Subcutaneous abdominal adipose tissue (tissue), 5 donors: ENCODE measurements at regions not wholly inside any gene's neighbourhood (a gene's known extent, or its start where the extent isn't known, plus 50 kb on each side); places are given as distances from the start of the nearest gene placed in this dataset.
"Not testable (repeated sequence)": the region's sequence is repeated elsewhere in the genome, so short reads cannot be mapped to it uniquely, and the experiment has no call there.

ENCODE experiments used
- H3K27ac ChIP-seq: one replicate; pipeline ENCODE4 v1.7.0; 2013; ENCODE audit warnings: low read depth, mild to moderate bottlenecking, inconsistent platforms, low read length, moderate library complexity
- H3K27me3 ChIP-seq, 5 donors: one replicate each; pipeline ENCODE4 v1.7.0; 2013; ENCODE audit warnings: low read length in 5 of 5, inconsistent platforms in 1 of 5; ENCODE audit not compliant: control insufficient read depth in 5 of 5, insufficient read depth in 4 of 5
- H3K36me3 ChIP-seq, 5 donors: one replicate each; pipeline ENCODE4 v1.7.0; 2013; ENCODE audit warnings: low read length in 5 of 5; ENCODE audit not compliant: control insufficient read depth in 5 of 5, insufficient read depth in 5 of 5
- H3K4me1 ChIP-seq, 5 donors: one replicate each; pipeline ENCODE4 v1.7.0; 2013; ENCODE audit warnings: low read length in 5 of 5, mild to moderate bottlenecking in 3 of 5, moderate library complexity in 1 of 5; ENCODE audit not compliant: control insufficient read depth in 5 of 5, insufficient read depth in 5 of 5
- H3K4me3 ChIP-seq, 5 donors: one replicate each; pipeline ENCODE4 v1.7.0; 2013; ENCODE audit warnings: low read length in 5 of 5, low read depth in 1 of 5
- H3K9ac ChIP-seq, 5 donors: one replicate each; pipeline ENCODE4 v1.7.0; 2013; ENCODE audit warnings: low read length in 5 of 5, mild to moderate bottlenecking in 4 of 5, moderate library complexity in 3 of 5
- H3K9me3 ChIP-seq, 5 donors: one replicate each; pipeline ENCODE4 v1.7.0; 2013; ENCODE audit warnings: low read length in 5 of 5; ENCODE audit not compliant: control insufficient read depth in 5 of 5
- donor health status: healthy.
- donor health status: healthy.
- donor health status: healthy.
- donor health status: healthy.
- donor health status: healthy.

DNA sequence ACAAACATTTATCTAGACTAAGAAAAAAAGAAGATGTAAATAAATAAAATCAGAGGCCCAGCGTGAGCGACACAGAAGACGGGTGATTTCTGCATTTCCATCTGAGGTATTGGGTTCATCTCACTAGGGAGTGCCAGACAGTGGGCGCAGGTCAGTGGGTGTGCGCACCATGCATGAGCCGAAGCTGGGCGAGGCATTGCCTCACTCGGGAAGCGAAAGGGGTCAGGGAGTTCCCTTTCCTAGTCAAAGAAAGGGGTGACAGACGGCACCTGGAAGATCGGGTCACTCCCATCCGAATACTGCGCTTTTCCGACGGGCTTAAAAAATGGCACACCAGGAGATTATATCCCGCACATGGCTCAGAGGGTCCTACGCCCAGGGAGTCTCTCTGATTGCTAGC, 79.5 kb upstream of the ABCD2 start:
- not testable (repeated sequence) for H3K9ac ChIP-seq, H3K27me3 ChIP-seq, H3K4me1 ChIP-seq, H3K27ac ChIP-seq, H3K9me3 ChIP-seq, H3K4me3 ChIP-seq, H3K36me3 ChIP-seq

DNA sequence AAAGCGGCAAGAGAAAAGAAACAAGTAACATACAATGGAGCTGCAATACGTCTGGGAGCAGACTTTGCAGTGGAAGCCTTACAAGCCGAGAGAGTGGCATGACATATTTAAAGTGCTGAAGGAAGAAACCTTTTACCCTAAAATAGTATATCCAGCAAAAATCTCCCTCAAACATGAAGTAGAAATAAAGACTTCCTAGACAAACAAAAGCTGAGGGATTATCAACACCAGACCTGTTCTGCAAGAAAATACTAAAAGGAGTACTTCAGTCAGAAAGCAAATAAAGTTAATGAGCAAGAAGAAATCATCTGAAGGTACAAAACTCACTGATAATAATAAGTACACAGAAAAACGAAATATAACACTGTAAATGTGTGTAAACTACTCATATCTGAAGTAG, 77.5 kb upstream of the ABCD2 start:
- no peak overlapping the region for H3K9ac ChIP-seq
- H3K4me1 ChIP-seq: no peaks in the 10 kb centered on the region

DNA sequence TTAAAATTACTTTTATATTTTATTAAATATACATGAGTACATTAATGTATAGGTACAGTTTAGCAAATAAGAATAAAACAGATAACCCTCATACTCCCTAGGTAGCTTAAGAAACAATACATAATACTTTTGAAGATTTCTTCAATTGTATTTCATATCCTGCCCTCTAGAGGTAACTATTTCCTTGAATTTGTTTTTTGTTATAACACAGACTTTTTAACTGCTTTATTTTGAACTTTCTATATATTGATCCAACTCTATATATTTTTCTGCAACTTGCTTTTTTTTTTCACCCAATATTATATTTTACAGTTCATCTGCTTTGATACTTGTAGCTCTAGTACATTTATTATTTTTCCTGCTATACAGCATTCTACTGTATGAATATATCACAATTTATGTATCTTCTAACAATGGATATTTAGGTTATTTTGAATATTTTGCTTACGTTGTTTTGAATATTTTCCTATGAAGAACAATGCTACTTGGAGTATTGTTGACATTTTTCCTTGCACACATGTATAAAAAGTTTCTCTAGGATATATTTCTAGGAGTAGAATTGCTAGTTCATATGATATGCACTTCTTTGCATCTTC, 72.8 kb upstream of the ABCD2 start:
- Histone ChIP-seq H3K27ac (no peak overlapping the region), H3K4me1 (no peaks in the 10 kb centered on the region), H3K9me3 (no peaks in the 10 kb centered on the region), H3K9ac (no peak overlapping the region), H3K27me3 (no peaks in the 10 kb centered on the region), H3K4me3 (no peak overlapping the region), H3K36me3 (no peaks in the 10 kb centered on the region)

More for the DNA sequence above, 77.5 kb upstream of the ABCD2 start:
- Histone ChIP-seq H3K4me3 (no peak overlapping the region), H3K27ac (no peak overlapping the region), H3K36me3 (no peaks in the 10 kb centered on the region), H3K9me3 (no peaks in the 10 kb centered on the region), H3K27me3 (no peaks in the 10 kb centered on the region)

DNA sequence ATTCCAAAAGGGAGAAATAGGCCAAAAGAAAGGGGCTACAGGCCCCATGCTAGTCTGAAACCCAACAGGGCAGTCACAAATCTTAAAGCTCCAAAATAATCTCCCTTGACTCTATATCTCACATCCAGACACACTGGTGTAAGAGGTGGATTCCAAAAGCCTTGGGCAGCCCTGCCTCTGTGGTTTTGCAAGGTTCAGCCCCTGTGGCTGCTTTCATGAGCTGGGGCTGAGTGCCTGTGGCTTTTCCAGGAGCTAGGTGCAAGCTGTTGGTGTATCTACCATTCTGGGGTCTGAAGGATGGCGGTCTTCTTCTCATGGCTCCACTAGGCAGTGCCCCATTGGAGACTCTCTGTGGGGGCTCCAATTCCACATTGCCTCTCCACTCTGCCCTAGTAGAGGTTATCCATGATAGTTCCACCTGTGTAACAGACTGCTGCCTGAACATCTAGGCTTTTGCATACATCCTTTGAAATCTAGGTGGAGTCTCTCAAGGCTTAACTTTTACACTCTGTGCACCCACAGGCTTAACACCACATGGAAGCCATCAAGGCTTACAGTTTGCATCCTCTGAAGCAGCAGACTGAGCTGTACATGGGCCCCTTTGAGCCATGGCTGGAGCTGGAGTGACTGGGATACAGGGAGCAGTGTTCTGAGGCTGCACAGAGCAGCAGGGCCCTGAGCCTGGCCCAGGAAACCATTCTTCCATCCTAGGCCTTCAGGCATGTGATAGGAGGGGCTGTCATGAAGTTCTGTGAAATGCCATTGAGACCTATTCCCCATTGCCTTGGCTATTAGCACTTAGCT, 66.5 kb upstream of the ABCD2 start:
- H3K9ac ChIP-seq: no peak overlapping the region
- H3K27me3 ChIP-seq: no peaks in the 10 kb centered on the region
- H3K36me3 ChIP-seq: no peaks in the 10 kb centered on the region
- H3K4me1 ChIP-seq: peaks cover 0 to 8% (median 0%) of the 10 kb centered on the region in 5 donors
- H3K4me3 ChIP-seq: no peak overlapping the region
- H3K27ac ChIP-seq: no peak overlapping the region
- H3K9me3 ChIP-seq: no peaks in the 10 kb centered on the region

DNA sequence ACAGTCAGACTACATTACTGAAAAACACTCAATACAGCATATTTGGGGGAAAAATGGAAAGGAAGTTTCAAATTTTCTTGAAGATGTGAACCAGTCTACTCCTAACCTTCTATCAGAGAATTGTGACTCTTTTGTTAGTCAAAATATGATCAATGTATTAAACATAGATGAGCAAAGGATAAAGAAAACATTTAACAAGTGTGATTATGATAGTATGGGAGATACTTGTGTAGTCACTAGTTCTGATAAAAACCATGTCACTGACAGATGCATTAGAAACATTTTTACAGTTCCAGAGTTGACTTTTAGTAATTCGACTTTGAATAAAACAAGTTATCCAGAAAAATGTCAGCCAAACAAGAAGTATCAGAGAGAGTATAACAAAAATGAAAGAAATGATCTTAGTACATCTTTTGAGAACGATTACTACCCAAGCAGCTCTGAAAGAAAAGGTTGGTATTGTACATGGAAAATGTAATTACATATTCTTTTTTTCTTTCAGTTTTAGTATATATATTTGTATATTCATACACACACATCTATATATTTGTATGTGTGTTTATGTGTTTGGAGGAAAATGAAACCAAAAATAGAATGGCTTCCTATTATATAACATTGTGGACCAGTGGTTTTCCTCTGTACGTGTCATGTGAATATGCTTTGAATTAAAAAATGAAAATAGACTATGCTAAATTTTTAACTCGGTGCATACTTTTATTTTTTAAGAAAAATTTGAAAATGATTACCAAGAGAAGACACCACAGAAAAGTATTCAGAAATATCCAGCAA, 63.3 kb upstream of the ABCD2 start:
- Histone ChIP-seq H3K36me3 (no peaks in the 10 kb centered on the region), H3K9ac (no peak overlapping the region), H3K27me3 (no peaks in the 10 kb centered on the region), H3K27ac (no peak overlapping the region), H3K4me3 (peak overlapping the region in 2 of 5 donors; percentile 37 to 39), H3K9me3 (peaks cover 0 to 4% (median 2%) of the 10 kb centered on the region in 5 donors), H3K4me1 (peaks cover 0 to 8% (median 0%) of the 10 kb centered on the region in 5 donors)

DNA sequence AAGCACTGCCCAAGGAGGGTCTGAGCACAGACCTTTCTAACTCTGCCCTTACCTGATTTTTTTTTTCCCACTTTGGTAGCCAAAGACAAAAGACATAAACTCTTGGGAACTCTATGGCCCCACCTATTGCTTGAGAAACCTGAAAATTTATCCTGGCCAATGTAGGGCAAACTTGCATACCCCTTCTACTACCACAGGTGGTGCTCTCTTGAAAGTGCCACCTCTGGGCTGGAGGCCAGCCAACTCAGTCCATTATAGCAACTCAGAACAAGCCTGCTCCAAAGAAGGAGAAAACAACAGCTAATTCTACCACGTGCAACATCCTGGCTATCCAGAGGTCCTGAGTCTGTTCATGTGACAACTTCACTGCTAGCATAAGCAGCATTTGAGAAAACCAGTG, 55.7 kb upstream of the ABCD2 start:
- H3K9me3 ChIP-seq: peaks cover 0 to 15% (median 13%) of the 10 kb centered on the region in 5 donors
- no peak overlapping the region for H3K27ac ChIP-seq
- no peaks in the 10 kb centered on the region for H3K36me3 ChIP-seq
- no peak overlapping the region for H3K4me3 ChIP-seq
- no peaks in the 10 kb centered on the region for H3K27me3 ChIP-seq
- H3K4me1 ChIP-seq: no peaks in the 10 kb centered on the region
- H3K9ac ChIP-seq: no peak overlapping the region

DNA sequence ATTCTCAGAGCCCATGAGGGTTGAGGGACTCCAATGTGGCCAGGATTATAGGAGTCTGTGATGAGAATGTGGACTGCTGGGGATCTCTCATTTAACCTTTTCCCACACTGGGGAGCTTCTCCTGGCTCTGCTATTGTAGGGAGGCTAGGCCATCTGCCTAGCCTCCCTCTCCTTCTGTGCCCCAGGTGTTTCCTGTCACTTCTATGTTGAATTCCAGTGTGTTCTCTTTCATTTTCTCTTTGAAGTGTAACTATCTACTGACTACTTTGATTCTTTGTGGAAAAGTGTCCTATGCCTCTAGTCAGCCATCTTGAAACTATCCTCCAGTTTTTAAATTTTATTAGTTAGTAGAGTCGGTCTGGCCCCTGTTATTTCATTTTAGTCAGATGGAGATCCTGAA, 53.4 kb upstream of the ABCD2 start:
- Histone ChIP-seq H3K4me3 (no peak overlapping the region), H3K27me3 (no peaks in the 10 kb centered on the region), H3K9ac (no peak overlapping the region), H3K27ac (no peak overlapping the region), H3K4me1 (no peaks in the 10 kb centered on the region), H3K9me3 (peaks cover 0 to 14% (median 10%) of the 10 kb centered on the region in 5 donors), H3K36me3 (no peaks in the 10 kb centered on the region)

DNA sequence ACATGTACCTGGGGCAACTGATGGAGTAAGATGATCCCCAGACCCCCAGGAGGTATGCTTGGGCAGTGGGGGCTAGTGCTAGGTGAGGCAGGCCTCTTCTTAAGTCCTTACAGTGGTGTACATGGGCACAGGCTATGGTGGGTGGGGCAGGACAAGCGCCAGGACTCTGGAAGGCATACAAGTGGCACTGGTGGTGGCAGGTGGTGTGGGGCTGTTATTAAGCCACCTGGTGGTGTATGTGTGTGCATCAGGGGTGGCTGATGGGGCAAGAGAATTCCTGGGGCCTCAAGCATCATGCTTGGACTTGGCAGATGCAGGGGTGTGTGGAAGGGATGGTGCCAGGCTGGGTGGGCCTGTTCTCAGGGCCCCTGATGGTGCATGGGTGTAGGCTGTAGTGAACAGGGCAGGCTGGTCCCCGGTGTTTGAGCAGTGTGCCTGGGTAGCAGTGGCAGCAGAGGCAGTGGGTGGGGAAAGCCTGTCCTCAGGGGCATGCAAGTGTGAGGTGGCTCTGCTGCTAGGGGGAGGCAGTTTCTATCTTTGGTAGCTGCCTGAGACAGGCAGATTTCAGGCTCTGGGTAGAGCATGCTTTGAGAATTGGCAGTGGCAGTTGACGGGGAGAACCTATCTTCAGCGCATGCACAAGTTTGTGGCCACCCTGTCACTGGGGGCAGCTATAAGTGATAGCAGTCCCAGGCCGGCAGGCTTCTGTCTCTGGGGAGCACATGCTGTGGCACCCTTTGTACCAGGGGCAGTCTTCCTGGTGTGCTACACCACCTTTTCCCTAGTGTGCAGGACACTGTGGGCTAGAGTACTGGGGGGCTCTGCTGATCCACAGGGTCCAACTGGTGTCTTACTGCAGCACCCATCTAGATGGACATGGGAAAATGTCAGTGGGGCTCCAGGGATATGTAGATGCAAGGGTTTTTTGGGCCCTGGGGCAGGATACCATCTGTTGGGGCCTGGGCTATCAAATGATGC, 52.6 kb upstream of the ABCD2 start:
- no peaks in the 10 kb centered on the region for H3K36me3 ChIP-seq
- no peak overlapping the region for H3K4me3 ChIP-seq
- no peaks in the 10 kb centered on the region for H3K4me1 ChIP-seq
- no peaks in the 10 kb centered on the region for H3K27me3 ChIP-seq
- H3K9ac ChIP-seq: no peak overlapping the region
- peaks cover 0 to 14% (median 10%) of the 10 kb centered on the region in 5 donors for H3K9me3 ChIP-seq
- no peak overlapping the region for H3K27ac ChIP-seq

DNA sequence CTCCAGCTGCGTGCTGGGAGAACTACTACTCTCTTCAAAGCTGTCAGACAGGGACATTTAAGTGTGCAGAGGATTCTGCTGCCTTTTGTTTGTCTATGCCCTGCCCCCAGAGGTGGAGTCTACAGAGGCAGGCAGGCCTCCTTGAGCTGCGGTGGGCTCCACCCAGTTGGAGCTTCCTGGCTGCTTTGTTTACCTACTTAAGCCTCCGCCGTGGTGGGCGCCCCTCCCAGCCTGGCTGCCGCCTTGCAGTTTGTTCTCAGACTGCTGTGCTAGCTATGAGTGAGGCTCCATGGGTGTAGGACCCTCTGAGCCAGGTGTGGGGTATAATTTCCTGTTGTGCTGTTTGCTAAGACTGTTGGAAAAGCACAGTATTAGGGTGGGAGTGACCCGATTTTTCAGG, 49.9 kb upstream of the ABCD2 start:
- not testable (repeated sequence) for H3K9ac ChIP-seq, H3K27me3 ChIP-seq

More for the DNA sequence above, 49.9 kb upstream of the ABCD2 start:
- H3K27ac ChIP-seq, H3K4me3 ChIP-seq, H3K36me3 ChIP-seq, H3K4me1 ChIP-seq: not testable (repeated sequence)
- peaks cover 0 to 14% (median 5%) of the 10 kb centered on the region in 5 donors for H3K9me3 ChIP-seq
